Liver (tissue), 8 donors: ENCODE measurements at regions not wholly inside any gene's neighbourhood (a gene's known extent, or its start where the extent isn't known, plus 50 kb on each side); places are given as distances from the start of the nearest gene placed in this dataset.

Experiments used
- DNase-seq: peaks from one replicate; pipeline ENCODE4 v3.0.0-alpha.2; 2017; ENCODE audit warnings: low spot score
- H3K27ac ChIP-seq, 2 donors: one replicate each; pipeline ENCODE4 v1.7.0; 2013; ENCODE audit warnings: inconsistent platforms in 2 of 2, low read length in 2 of 2, control low read depth in 1 of 2, low read depth in 1 of 2, mild to moderate bottlenecking in 1 of 2
- H3K27me3 ChIP-seq, 4 donors: one replicate each; pipeline versions ENCODE4 v1.6.1 to v1.7.0; 2013; ENCODE audit warnings: low read length in 3 of 4, inconsistent platforms in 1 of 4, mild to moderate bottlenecking in 1 of 4, moderate library complexity in 1 of 4; ENCODE audit not compliant: control insufficient read depth in 4 of 4, insufficient read depth in 4 of 4
- H3K36me3 ChIP-seq, 4 donors: one replicate each; pipeline versions ENCODE4 v1.6.1 to v1.7.0; 2013; ENCODE audit warnings: low read length in 3 of 4, mild to moderate bottlenecking in 3 of 4, low read depth in 1 of 4, moderate library complexity in 1 of 4; ENCODE audit not compliant: control insufficient read depth in 4 of 4, insufficient read depth in 3 of 4
- H3K4me1 ChIP-seq, 4 donors: one replicate each; pipeline versions ENCODE4 v1.6.1 to v1.7.0; 2013; ENCODE audit warnings: low read length in 3 of 4, mild to moderate bottlenecking in 3 of 4, moderate library complexity in 1 of 4; ENCODE audit not compliant: control insufficient read depth in 4 of 4, insufficient read depth in 4 of 4
- H3K4me3 ChIP-seq, 3 donors: one replicate each; pipeline versions ENCODE4 v1.6.1 to v1.7.0; 2013; ENCODE audit warnings: low read length in 3 of 3, control low read depth in 1 of 3, low read depth in 1 of 3, mild to moderate bottlenecking in 1 of 3
- H3K9ac ChIP-seq, 2 donors: one replicate each; pipeline ENCODE4 v1.7.0; 2013; ENCODE audit warnings: low read length in 2 of 2, mild to moderate bottlenecking in 2 of 2, moderate library complexity in 2 of 2, control low read depth in 1 of 2, low read depth in 1 of 2
- H3K9me3 ChIP-seq, 4 donors: one replicate each; pipeline versions ENCODE4 v1.6.1 to v1.7.0; 2013; ENCODE audit warnings: low read length in 3 of 4; ENCODE audit not compliant: control insufficient read depth in 4 of 4
- ATF3 ChIP-seq: IDR thresholded peaks from 2 replicates; pipeline ENCODE4 v1.6.1; 2016; ENCODE audit warnings: antibody characterized with exemption
- EGR1 ChIP-seq, 2 donors: IDR thresholded peaks; 2 replicates each; pipeline ENCODE4 v1.6.1; 2016 to 2018; ENCODE audit warnings: antibody characterized with exemption in 2 of 2, low read depth in 2 of 2
- FOXA1 ChIP-seq: IDR thresholded peaks from 2 replicates; pipeline ENCODE4 v1.6.1; 2016; ENCODE audit warnings: antibody characterized with exemption
- FOXA2 ChIP-seq: IDR thresholded peaks from 2 replicates; pipeline ENCODE4 v1.6.1; 2016; ENCODE audit warnings: antibody characterized with exemption
- GABPA ChIP-seq, 2 donors: IDR thresholded peaks in 1 of 2; conservative IDR thresholded peaks in 1 of 2; 2 replicates each; pipeline ENCODE4 v1.6.1; 2016; ENCODE audit warnings: antibody characterized with exemption in 2 of 2, mild to moderate bottlenecking in 1 of 2, moderate library complexity in 1 of 2
- HNF4A ChIP-seq, 2 donors: conservative IDR thresholded peaks; 2 replicates each; pipeline ENCODE4 v1.6.1; 2016; ENCODE audit warnings: antibody characterized with exemption in 2 of 2, mild to moderate bottlenecking in 2 of 2
- HNF4G ChIP-seq: IDR thresholded peaks from 2 replicates; pipeline ENCODE4 v1.6.1; 2016; ENCODE audit warnings: antibody characterized with exemption
- JUND ChIP-seq, 2 donors: IDR thresholded peaks; 2 replicates each; pipeline ENCODE4 v1.6.1; 2016; ENCODE audit warnings: antibody characterized with exemption in 2 of 2
- NR2F2 ChIP-seq: IDR thresholded peaks from 2 replicates; pipeline ENCODE4 v1.6.1; 2016; ENCODE audit warnings: antibody characterized with exemption
- RAD21 ChIP-seq, 2 donors: IDR thresholded peaks; 2 replicates each; pipeline ENCODE4 v1.6.1; 2016; ENCODE audit warnings: antibody characterized with exemption in 2 of 2, mild to moderate bottlenecking in 2 of 2
- REST ChIP-seq: IDR thresholded peaks from 2 replicates; pipeline ENCODE4 v1.6.1; 2016; ENCODE audit warnings: antibody characterized with exemption, mild to moderate bottlenecking
- RXRA ChIP-seq, 2 donors: IDR thresholded peaks; 2 replicates each; pipeline ENCODE4 v1.6.1; 2017 to 2018; ENCODE audit warnings: antibody characterized with exemption in 2 of 2, mild to moderate bottlenecking in 1 of 2
- WGBS: extraction: QIAGEN DNeasy Blood & Tissue Kit; methylation state at CpG from one replicate; pipeline ENCODE4 v1.1.7; 2013; 5-methylcytosine and 5-hydroxymethylcytosine counted together
- TF ChIP-seq, protein P1 (sequence below): IDR thresholded peaks from 2 replicates; pipeline ENCODE4 v1.6.1; 2016; ENCODE audit warnings: antibody characterized with exemption
- TF ChIP-seq, protein P2 (sequence below): fragments of 150-350 bp; IDR thresholded peaks from 2 replicates; pipeline ENCODE4 v1.5.1; 2017; ENCODE audit warnings: improper control_type of control experiment, low read depth, low read length; ENCODE audit not compliant: missing input control
- donor health status: healthy.
- donor health status: healthy.
- donor health status: healthy.
- donor health status: healthy.
- donor health status: healthy.

DNA sequence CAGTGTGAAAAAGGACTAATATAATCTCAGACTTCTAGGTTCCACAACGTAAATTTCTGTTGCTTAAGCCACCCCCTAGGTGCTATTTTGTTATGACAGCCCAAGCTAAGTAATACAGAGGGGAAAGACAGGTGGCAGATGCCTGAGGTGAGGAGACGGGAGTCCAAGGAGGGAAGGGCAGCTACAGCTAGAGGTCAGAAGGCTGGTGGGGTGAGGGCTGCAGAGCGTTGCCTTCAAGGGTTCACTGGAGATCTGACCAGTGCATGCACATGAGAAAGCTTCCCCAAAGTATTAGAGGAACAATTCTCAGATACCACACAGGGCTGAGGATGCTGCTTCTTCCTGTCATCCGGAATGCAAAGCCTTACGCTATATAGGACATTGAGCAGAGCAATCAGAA is 104.7 kb upstream of the IRX4 start:
- TF ChIP-seq JUND (IDR thresholded peaks at IDR 0.05) (no peak), REST (no peak)
- WGBS: 63% methylated on average over 5 of the region's 5 CpGs
- Histone ChIP-seq H3K4me1 (no peaks in the 10 kb centered on the region), H3K9ac (no peak overlapping the region), H3K4me3 (no peak overlapping the region), H3K36me3 (no peaks in the 10 kb centered on the region), H3K27me3 (no peaks in the 10 kb centered on the region), H3K27ac (no peak overlapping the region), H3K9me3 (peaks cover 0 to 5% (median 2%) of the 10 kb centered on the region in 4 donors)
- DNase-seq: no peak

- Histone ChIP-seq H3K4me3 (no peak overlapping the region), H3K36me3 (no peaks in the 10 kb centered on the region), H3K27me3 (no peaks in the 10 kb centered on the region), H3K4me1 (no peaks in the 10 kb centered on the region), H3K9ac (no peak overlapping the region), H3K9me3 (peaks cover 0 to 4% (median 0%) of the 10 kb centered on the region in 4 donors), H3K27ac (no peak overlapping the region)
- TF ChIP-seq ATF3 (no peak), FOXA1 (no peak), GABPA (IDR thresholded peaks at IDR 0.05 in 1 of 2, conservative IDR thresholded peaks at IDR 0.05 in 1 of 2) (no peak), EGR1 (IDR thresholded peaks at IDR 0.05; ENCODE audit: low read depth in 2 of 2) (no peak)
- TF ChIP-seq, protein P1, sequence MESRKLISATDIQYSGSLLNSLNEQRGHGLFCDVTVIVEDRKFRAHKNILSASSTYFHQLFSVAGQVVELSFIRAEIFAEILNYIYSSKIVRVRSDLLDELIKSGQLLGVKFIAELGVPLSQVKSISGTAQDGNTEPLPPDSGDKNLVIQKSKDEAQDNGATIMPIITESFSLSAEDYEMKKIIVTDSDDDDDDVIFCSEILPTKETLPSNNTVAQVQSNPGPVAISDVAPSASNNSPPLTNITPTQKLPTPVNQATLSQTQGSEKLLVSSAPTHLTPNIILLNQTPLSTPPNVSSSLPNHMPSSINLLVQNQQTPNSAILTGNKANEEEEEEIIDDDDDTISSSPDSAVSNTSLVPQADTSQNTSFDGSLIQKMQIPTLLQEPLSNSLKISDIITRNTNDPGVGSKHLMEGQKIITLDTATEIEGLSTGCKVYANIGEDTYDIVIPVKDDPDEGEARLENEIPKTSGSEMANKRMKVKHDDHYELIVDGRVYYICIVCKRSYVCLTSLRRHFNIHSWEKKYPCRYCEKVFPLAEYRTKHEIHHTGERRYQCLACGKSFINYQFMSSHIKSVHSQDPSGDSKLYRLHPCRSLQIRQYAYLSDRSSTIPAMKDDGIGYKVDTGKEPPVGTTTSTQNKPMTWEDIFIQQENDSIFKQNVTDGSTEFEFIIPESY: no peak
- DNase-seq: no peak
- WGBS: 74% methylated on average over 9 of the region's 9 CpGs
These were observed 103.1 kb upstream of the IRX4 start for GRCh38 chr5:1985781-1986180.

GRCh38 chr5:1983919-1984695 is 101.4 kb upstream of the IRX4 start:
- DNase-seq: no peak
- H3K9me3 ChIP-seq: peaks cover 0 to 4% (median 0%) of the 10 kb centered on the region in 4 donors
- no peaks in the 10 kb centered on the region for H3K36me3 ChIP-seq
- no peaks in the 10 kb centered on the region for H3K27me3 ChIP-seq
- WGBS: 78% methylated on average over 11 of the region's 11 CpGs
- no peaks in the 10 kb centered on the region for H3K4me1 ChIP-seq
- no peak overlapping the region for H3K9ac ChIP-seq
- no peak overlapping the region for H3K4me3 ChIP-seq
- H3K27ac ChIP-seq: no peak overlapping the region
- no peak for TF ChIP-seq RXRA (IDR thresholded peaks at IDR 0.05)
- no peak for TF ChIP-seq EGR1 (IDR thresholded peaks at IDR 0.05; ENCODE audit: low read depth in 2 of 2)
- no peak for TF ChIP-seq FOXA1
- TF ChIP-seq NR2F2: no peak
- no peak for TF ChIP-seq HNF4G
- TF ChIP-seq, protein P1: no peak
- no peak for TF ChIP-seq RAD21 (IDR thresholded peaks at IDR 0.05)
- TF ChIP-seq, protein P2, sequence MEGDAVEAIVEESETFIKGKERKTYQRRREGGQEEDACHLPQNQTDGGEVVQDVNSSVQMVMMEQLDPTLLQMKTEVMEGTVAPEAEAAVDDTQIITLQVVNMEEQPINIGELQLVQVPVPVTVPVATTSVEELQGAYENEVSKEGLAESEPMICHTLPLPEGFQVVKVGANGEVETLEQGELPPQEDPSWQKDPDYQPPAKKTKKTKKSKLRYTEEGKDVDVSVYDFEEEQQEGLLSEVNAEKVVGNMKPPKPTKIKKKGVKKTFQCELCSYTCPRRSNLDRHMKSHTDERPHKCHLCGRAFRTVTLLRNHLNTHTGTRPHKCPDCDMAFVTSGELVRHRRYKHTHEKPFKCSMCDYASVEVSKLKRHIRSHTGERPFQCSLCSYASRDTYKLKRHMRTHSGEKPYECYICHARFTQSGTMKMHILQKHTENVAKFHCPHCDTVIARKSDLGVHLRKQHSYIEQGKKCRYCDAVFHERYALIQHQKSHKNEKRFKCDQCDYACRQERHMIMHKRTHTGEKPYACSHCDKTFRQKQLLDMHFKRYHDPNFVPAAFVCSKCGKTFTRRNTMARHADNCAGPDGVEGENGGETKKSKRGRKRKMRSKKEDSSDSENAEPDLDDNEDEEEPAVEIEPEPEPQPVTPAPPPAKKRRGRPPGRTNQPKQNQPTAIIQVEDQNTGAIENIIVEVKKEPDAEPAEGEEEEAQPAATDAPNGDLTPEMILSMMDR: no peak
- TF ChIP-seq HNF4A (conservative IDR thresholded peaks at IDR 0.05): no peak
- no peak for TF ChIP-seq GABPA (IDR thresholded peaks at IDR 0.05 in 1 of 2, conservative IDR thresholded peaks at IDR 0.05 in 1 of 2)
- no peak for TF ChIP-seq FOXA2
